CD14-positive monocyte (primary cell): ENCODE measurements at regions not wholly inside any gene's neighbourhood (a gene's known extent, or its start where the extent isn't known, plus 50 kb on each side); places are given as distances from the start of the nearest gene placed in this dataset.

Experiments
- DNase-seq, 3 donors: peaks; one replicate each; pipeline ENCODE4 v3.0.0-alpha.2; 2011 to 2022
- H2AFZ ChIP-seq: 2 replicates; pipeline ENCODE4 v1.6.0; 2012; ENCODE audit warnings: mild to moderate bottlenecking, low read depth, low read length, inconsistent platforms; ENCODE audit not compliant: insufficient read depth, poor library complexity, severe bottlenecking
- H3K27ac ChIP-seq, 2 donors: 1 replicate in 1 of 2; 2 replicates in 1 of 2; pipeline ENCODE4 v1.5.1; 2012 to 2013; ENCODE audit warnings: low read length in 2 of 2, control low read depth in 1 of 2, inconsistent platforms in 1 of 2, low read depth in 1 of 2, mild to moderate bottlenecking in 1 of 2
- H3K27me3 ChIP-seq, 2 donors: one replicate each; pipeline versions ENCODE4 v1.6.0 to v1.6.1; 2011 to 2013; ENCODE audit warnings: low read length in 2 of 2; ENCODE audit not compliant: control insufficient read depth in 2 of 2, insufficient read depth in 2 of 2
- H3K36me3 ChIP-seq, 2 donors: replicated peaks in 1 of 2; 1 replicate in 1 of 2; 2 replicates in 1 of 2; pipeline versions ENCODE4 v1.5.1 to v1.6.1; 2012 to 2013; ENCODE audit warnings: low read length in 2 of 2, control low read depth in 1 of 2, inconsistent platforms in 1 of 2, mild to moderate bottlenecking in 1 of 2; ENCODE audit not compliant: insufficient read depth in 2 of 2, control insufficient read depth in 1 of 2
- H3K4me1 ChIP-seq, 2 donors: 1 replicate in 1 of 2; 2 replicates in 1 of 2; pipeline versions ENCODE4 v1.5.1 to v1.6.1; 2012 to 2013; ENCODE audit warnings: low read length in 2 of 2, control low read depth in 1 of 2, inconsistent platforms in 1 of 2, mild to moderate bottlenecking in 1 of 2, moderate library complexity in 1 of 2; ENCODE audit not compliant: insufficient read depth in 2 of 2, control insufficient read depth in 1 of 2
- H3K4me2 ChIP-seq: replicated peaks from 2 replicates; pipeline ENCODE3; 2012; ENCODE audit warnings: low read length, moderate library complexity, mild to moderate bottlenecking; ENCODE audit not compliant: poor library complexity, severe bottlenecking; ENCODE audit errors: extremely low read depth
- H3K4me3 ChIP-seq, 3 experiments: fragments of 200-600 bp in 1 of 3; sonication (generic) in 1 of 3; replicated peaks in 1 of 3; 1 replicate in 2 of 3; 2 replicates in 1 of 3; pipeline ENCODE4 v1.5.1; 2011 to 2013; ENCODE audit warnings: low read length in 3 of 3, mild to moderate bottlenecking in 3 of 3, control low read depth in 2 of 3, low read depth in 2 of 3, inconsistent platforms in 1 of 3, moderate library complexity in 1 of 3
- H3K79me2 ChIP-seq: 2 replicates; pipeline ENCODE4 v1.6.0; 2012; ENCODE audit warnings: mild to moderate bottlenecking, control low read depth, inconsistent platforms, low read length, moderate library complexity; ENCODE audit not compliant: insufficient read depth
- H3K9ac ChIP-seq: 2 replicates; pipeline ENCODE4 v1.6.0; 2017; ENCODE audit warnings: low read length, mild to moderate bottlenecking; ENCODE audit not compliant: insufficient read depth, poor library complexity, severe bottlenecking
- H3K9me3 ChIP-seq, 2 donors: replicated peaks in 1 of 2; 1 replicate in 1 of 2; 2 replicates in 1 of 2; pipeline versions ENCODE4 v1.5.1 to v1.6.1; 2012 to 2013; ENCODE audit warnings: low read length in 2 of 2, control low read depth in 1 of 2; ENCODE audit not compliant: control insufficient read depth in 1 of 2, insufficient read depth in 1 of 2
- H4K20me1 ChIP-seq: 2 replicates; pipeline ENCODE4 v1.6.0; 2012; ENCODE audit warnings: mild to moderate bottlenecking, low read length, control low read depth, moderate library complexity; ENCODE audit not compliant: insufficient read depth
- H3K27ac Mint-ChIP-seq, 7 donors: one replicate each; pipeline ENCODE4 v1.8.0; 2020; ENCODE audit warnings: mild to moderate bottlenecking in 7 of 7, mixed read lengths in 7 of 7, moderate library complexity in 6 of 7, inconsistent platforms in 2 of 7
- H3K27me3 Mint-ChIP-seq, 3 donors: one replicate each; pipeline ENCODE4 v1.8.0; 2021 to 2022; ENCODE audit warnings: low read depth in 3 of 3, mild to moderate bottlenecking in 3 of 3, mixed read lengths in 3 of 3, moderate library complexity in 3 of 3, inconsistent platforms in 1 of 3
- H3K36me3 Mint-ChIP-seq, 2 donors: one replicate each; pipeline ENCODE4 v1.8.0; 2020; ENCODE audit warnings: mixed read lengths in 2 of 2, inconsistent platforms in 1 of 2, mild to moderate bottlenecking in 1 of 2
- H3K4me1 Mint-ChIP-seq: one replicate; pipeline ENCODE4 v1.8.0; 2020; ENCODE audit warnings: mild to moderate bottlenecking, mixed read lengths
- H3K4me3 Mint-ChIP-seq, 2 donors: one replicate each; pipeline ENCODE4 v1.8.0; 2020; ENCODE audit warnings: mild to moderate bottlenecking in 2 of 2, mixed read lengths in 2 of 2, moderate library complexity in 1 of 2
- H3K9me3 Mint-ChIP-seq, 7 donors: one replicate each; pipeline ENCODE4 v1.8.0; 2020 to 2022; ENCODE audit warnings: mixed read lengths in 7 of 7, mild to moderate bottlenecking in 6 of 7, moderate library complexity in 6 of 7, inconsistent platforms in 2 of 7
- WGBS: methylation state at CpG from one replicate; pipeline ENCODE4 v1.1.5; 2013; ENCODE audit warnings: missing lambda C conversion rate; ENCODE audit not compliant: insufficient coverage; 5-methylcytosine and 5-hydroxymethylcytosine counted together
- intact Hi-C, 2 donors: fragments of 100-400 bp; cut with micrococcal nuclease; formaldehyde crosslinking; loops; one replicate each; pipeline versions ENCODE4 v1.15.0 to v1.15.1; 2023
- TF ChIP-seq, protein P1 (sequence below): fragments of 200-600 bp; IDR thresholded peaks from one replicate; pipeline ENCODE4 v1.8.0; 2022; ENCODE audit warnings: antibody characterized with exemption, mild to moderate bottlenecking

DNA sequence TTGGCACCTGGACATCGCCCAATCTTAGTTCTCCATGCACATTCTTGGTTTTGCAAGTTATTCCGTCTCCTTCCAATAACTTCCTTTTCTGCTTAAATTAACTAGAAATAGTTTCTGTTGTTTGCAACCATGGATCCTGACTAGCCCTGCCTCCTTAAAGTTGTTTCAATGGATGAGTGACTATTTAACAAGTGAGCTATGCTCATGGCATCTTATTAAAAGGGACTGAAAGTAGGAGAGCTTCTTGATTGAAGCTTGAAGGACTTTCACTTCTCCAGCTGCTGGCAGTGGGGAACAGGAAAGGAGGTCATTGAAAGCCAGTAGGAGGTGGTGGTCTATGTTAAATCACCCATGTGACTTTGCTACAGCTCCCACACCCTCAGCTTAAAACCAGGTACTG, 466.8 kb downstream of the ARHGEF28 start:
- no peaks in the 10 kb centered on the region for H3K4me1 Mint-ChIP-seq
- Histone ChIP-seq H4K20me1 (no peaks in the 10 kb centered on the region), H3K9ac (no peak overlapping the region), H3K27me3 (no peaks in the 10 kb centered on the region), H3K4me3 (no peak overlapping the region), H3K4me1 (no peaks in the 10 kb centered on the region), H3K27ac (no peak overlapping the region), H3K36me3 (no peaks in the 10 kb centered on the region), H2AFZ (no peak overlapping the region), H3K4me2 (no peak overlapping the region), H3K79me2 (no peaks in the 10 kb centered on the region), H3K9me3 (no peaks in the 10 kb centered on the region)
- no peak overlapping the region for H3K4me3 Mint-ChIP-seq
- TF ChIP-seq, protein P1, sequence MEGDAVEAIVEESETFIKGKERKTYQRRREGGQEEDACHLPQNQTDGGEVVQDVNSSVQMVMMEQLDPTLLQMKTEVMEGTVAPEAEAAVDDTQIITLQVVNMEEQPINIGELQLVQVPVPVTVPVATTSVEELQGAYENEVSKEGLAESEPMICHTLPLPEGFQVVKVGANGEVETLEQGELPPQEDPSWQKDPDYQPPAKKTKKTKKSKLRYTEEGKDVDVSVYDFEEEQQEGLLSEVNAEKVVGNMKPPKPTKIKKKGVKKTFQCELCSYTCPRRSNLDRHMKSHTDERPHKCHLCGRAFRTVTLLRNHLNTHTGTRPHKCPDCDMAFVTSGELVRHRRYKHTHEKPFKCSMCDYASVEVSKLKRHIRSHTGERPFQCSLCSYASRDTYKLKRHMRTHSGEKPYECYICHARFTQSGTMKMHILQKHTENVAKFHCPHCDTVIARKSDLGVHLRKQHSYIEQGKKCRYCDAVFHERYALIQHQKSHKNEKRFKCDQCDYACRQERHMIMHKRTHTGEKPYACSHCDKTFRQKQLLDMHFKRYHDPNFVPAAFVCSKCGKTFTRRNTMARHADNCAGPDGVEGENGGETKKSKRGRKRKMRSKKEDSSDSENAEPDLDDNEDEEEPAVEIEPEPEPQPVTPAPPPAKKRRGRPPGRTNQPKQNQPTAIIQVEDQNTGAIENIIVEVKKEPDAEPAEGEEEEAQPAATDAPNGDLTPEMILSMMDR, result no peak
- H3K27ac Mint-ChIP-seq, result no peak overlapping the region
- H3K27me3 Mint-ChIP-seq, result peaks cover 5 to 9% (median 6%) of the 10 kb centered on the region in 3 donors
- intact Hi-C loops, result no loop called here
- no peaks in the 10 kb centered on the region for H3K36me3 Mint-ChIP-seq
- DNase-seq, result no peak
- 88% methylated on average over 1 of the region's 2 CpGs for WGBS
- H3K9me3 Mint-ChIP-seq, result no peaks in the 10 kb centered on the region

DNA sequence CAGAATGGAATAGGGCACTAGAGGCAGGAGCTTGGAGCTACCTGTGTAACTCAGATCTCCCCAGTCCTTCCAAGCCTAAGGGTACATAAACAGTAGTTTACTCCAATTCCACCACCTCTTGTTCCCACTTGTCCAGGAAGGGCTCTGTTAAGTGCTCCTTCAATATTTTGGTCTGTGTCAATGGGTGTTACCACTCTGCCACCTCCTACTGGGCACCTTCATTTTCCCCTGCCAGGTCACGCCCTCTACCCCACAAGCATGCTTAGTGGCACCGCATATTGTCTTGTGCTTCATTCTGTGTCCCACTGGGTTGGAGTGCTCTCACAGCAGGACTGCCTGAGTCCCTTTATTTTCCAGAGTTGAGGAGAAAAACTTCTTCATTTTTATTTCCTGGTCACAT, 459.8 kb downstream of the ARHGEF28 start:
- H3K27me3 Mint-ChIP-seq, result peaks cover 8 to 9% (median 9%) of the 10 kb centered on the region in 3 donors
- H3K4me1 ChIP-seq, result peaks cover 0 to 3% of the 10 kb centered on the region in 2 donors
- H3K4me1 Mint-ChIP-seq, result peaks cover 5% of the 10 kb centered on the region
- H4K20me1 ChIP-seq, result no peaks in the 10 kb centered on the region
- intact Hi-C loops, result no loop called here
- TF ChIP-seq, protein P1, result no peak
- WGBS, result 100% methylated on average over 2 of the region's 2 CpGs
- H3K27me3 ChIP-seq, result no peaks in the 10 kb centered on the region
- DNase-seq, result no peak
- H3K36me3 Mint-ChIP-seq, result no peaks in the 10 kb centered on the region
- H3K9me3 Mint-ChIP-seq, result peaks cover 0 to 2% (median 0%) of the 10 kb centered on the region in 7 donors
- H3K4me2 ChIP-seq, result no peak overlapping the region
- no peak overlapping the region for H3K27ac Mint-ChIP-seq
- H3K9ac ChIP-seq, result no peak overlapping the region
- no peak overlapping the region for H3K4me3 ChIP-seq
- no peaks in the 10 kb centered on the region for H3K9me3 ChIP-seq
- no peak overlapping the region for H3K27ac ChIP-seq
- no peaks in the 10 kb centered on the region for H3K36me3 ChIP-seq
- no peak overlapping the region for H2AFZ ChIP-seq
- H3K4me3 Mint-ChIP-seq, result no peak overlapping the region
- H3K79me2 ChIP-seq, result no peaks in the 10 kb centered on the region
